ENCODE measurements at regions not wholly inside any gene's neighbourhood (a gene's known extent, or its start where the extent isn't known, plus 50 kb on each side); places are given as distances from the start of the nearest gene placed in this dataset.

GRCh38 chr7:156106107-156106426 is 293.8 kb upstream of the SHH start:
- H3K27me3 ChIP-seq, result peaks cover 0 to 4% of the 10 kb centered on the region in 2 donors
- H3K36me3 ChIP-seq, result no peaks in the 10 kb centered on the region
- TF ChIP-seq POLR2AphosphoS5 (IDR thresholded peaks at IDR 0.05) (no peak), CTCF (IDR thresholded peaks at IDR 0.05) (no peak), POLR2A (IDR thresholded peaks at IDR 0.05) (no peak)
- no peaks in the 10 kb centered on the region for H3K9me3 ChIP-seq
- H3K4me3 ChIP-seq, result no peak overlapping the region
- intact Hi-C loops (cut with DNase I; ENCODE audit: low total_unique reads), result no loop called here
- H3K4me1 ChIP-seq, result no peaks in the 10 kb centered on the region
- no peak overlapping the region for H3K27ac ChIP-seq
- DNase-seq (ENCODE audit: low spot score in 2 of 2), result no peak

DNA sequence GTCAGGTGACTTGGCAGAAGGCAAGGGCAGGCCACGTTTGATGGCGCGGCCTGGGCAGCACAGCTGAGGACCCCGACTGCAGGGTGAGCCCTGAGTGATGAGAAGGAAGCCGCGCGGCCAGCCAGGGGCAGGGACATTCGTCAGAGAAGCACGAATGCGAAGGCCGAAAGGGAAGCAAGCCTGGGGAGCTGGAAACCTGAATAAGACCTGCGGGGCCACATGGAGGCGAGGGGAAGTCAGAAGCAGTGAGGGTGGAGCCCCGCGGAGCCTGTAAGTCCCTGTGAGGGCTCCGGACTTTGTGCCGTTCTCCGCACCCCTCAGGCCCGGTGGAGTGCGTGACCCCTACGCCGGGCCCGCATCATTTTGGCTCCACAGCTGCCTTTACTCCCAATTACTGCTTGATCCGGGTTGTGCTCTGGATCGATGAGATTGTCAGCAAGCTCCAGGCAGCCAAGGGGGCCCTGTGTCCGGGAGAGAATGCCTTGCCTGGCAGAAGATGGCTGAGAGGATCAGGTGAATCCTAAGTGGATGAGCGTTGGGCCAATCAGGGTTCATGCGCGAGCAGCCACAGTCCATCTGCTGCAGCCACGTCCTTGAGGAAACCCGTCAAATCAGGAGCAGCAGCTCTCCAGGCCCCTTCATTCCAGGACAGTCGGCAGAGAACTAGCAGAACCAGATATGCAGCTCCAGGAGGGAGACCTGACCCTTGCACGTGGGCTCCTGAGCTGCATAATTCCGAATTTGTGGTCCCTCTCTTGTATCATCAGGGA is 293.3 kb upstream of the SHH start:
- no peaks in the 10 kb centered on the region for H3K36me3 ChIP-seq
- TF ChIP-seq CTCF (IDR thresholded peaks at IDR 0.05) (no peak), POLR2AphosphoS5 (IDR thresholded peaks at IDR 0.05) (no peak), POLR2A (IDR thresholded peaks at IDR 0.05) (no peak)
- H3K4me1 ChIP-seq, result no peaks in the 10 kb centered on the region
- intact Hi-C loops (cut with DNase I; ENCODE audit: low total_unique reads), result no loop called here
- no peak overlapping the region for H3K27ac ChIP-seq
- no peak for DNase-seq (ENCODE audit: low spot score in 2 of 2)
- no peaks in the 10 kb centered on the region for H3K9me3 ChIP-seq
- H3K4me3 ChIP-seq, result no peak overlapping the region
- peaks cover 0 to 4% of the 10 kb centered on the region in 2 donors for H3K27me3 ChIP-seq

DNA sequence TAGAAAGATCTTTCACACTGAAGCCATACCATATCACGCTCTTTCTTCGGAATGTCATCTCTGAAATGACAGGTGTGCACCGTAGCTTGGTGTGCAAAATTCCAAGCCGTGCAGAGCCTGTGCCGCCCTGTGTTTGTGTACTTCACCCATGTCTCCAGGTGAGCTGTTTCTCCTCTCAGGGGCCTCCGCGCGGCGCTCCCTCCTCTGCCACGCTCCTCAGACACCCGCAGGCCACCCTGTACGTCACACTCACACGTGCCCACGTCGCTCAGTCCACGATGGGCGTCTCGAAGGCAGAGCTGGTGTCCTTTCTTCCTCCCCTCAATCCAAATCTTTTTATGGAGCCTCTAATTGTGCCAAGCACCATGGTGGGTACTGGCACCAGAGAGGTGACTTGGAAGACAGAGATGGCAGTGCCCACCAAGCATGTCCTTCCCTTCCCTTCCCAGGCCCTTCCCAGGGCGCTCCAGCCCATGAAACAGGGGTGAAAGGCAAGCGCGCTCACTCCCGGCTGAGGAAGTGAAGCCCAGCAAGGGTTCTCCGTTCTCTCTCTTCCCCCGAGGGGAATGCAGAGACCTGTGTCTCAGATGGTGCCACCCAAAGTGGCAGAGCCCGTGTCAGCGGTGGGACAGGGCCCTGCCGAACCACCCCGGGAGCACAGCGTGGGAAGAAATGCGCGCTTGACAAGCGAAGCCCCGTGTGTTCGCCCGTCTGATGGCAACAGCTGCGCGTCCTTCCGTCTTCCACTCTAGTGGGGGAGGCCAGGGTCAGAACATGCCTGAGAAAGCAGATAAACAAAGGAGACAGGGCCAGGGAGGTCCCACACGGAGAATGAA is 292.5 kb upstream of the SHH start:
- Histone ChIP-seq H3K4me3 (no peak overlapping the region), H3K36me3 (no peaks in the 10 kb centered on the region), H3K27me3 (peaks cover 0 to 4% of the 10 kb centered on the region in 2 donors), H3K4me1 (no peaks in the 10 kb centered on the region), H3K27ac (no peak overlapping the region), H3K9me3 (no peaks in the 10 kb centered on the region)
- TF ChIP-seq POLR2A (IDR thresholded peaks at IDR 0.05) (no peak), CTCF (IDR thresholded peaks at IDR 0.05) (no peak), POLR2AphosphoS5 (IDR thresholded peaks at IDR 0.05) (no peak)
- intact Hi-C loops (cut with DNase I; ENCODE audit: low total_unique reads), result no loop called here
- DNase-seq (ENCODE audit: low spot score in 2 of 2), result no peak

- H3K36me3 ChIP-seq, result no peaks in the 10 kb centered on the region
- intact Hi-C loops (cut with DNase I; ENCODE audit: low total_unique reads), result no loop called here
- H3K9me3 ChIP-seq, result no peaks in the 10 kb centered on the region
- TF ChIP-seq CTCF (IDR thresholded peaks at IDR 0.05), result no peak
- TF ChIP-seq POLR2A (IDR thresholded peaks at IDR 0.05), result no peak
- TF ChIP-seq POLR2AphosphoS5 (IDR thresholded peaks at IDR 0.05), result no peak
- H3K4me1 ChIP-seq, result no peaks in the 10 kb centered on the region
- H3K27me3 ChIP-seq, result peaks cover 0 to 4% of the 10 kb centered on the region in 2 donors
- no peak overlapping the region for H3K27ac ChIP-seq
- H3K4me3 ChIP-seq, result no peak overlapping the region
- DNase-seq (ENCODE audit: low spot score in 2 of 2), result no peak
These were observed 290.0 kb upstream of the SHH start for GRCh38 chr7:156102267-156102666.

- Histone ChIP-seq H3K4me3 (no peak overlapping the region), H3K27ac (no peak overlapping the region), H3K36me3 (no peaks in the 10 kb centered on the region), H3K27me3 (peaks cover 0 to 4% of the 10 kb centered on the region in 2 donors), H3K9me3 (no peaks in the 10 kb centered on the region), H3K4me1 (no peaks in the 10 kb centered on the region)
- no peak for TF ChIP-seq POLR2A (IDR thresholded peaks at IDR 0.05)
- no peak for TF ChIP-seq CTCF (IDR thresholded peaks at IDR 0.05)
- no peak for TF ChIP-seq POLR2AphosphoS5 (IDR thresholded peaks at IDR 0.05)
- no peak for DNase-seq (ENCODE audit: low spot score in 2 of 2)
- intact Hi-C loops (cut with DNase I; ENCODE audit: low total_unique reads), result no loop called here
These were observed 289.1 kb upstream of the SHH start for GRCh38 chr7:156101355-156101754.

All from breast epithelium (tissue), 4 donors.